DMS114 treated with DMSO at 0.1 percent for 48 hours (cell line): ENCODE measurements at regions not wholly inside any gene's neighbourhood (a gene's known extent, or its start where the extent isn't known, plus 50 kb on each side); places are given as distances from the start of the nearest gene placed in this dataset.

ENCODE experiments used
- DNase-seq: peaks from one replicate; lab custom pipeline; 2025; ENCODE audit not compliant: unreplicated experiment; lab: John Stamatoyannopoulos, UW

DNA sequence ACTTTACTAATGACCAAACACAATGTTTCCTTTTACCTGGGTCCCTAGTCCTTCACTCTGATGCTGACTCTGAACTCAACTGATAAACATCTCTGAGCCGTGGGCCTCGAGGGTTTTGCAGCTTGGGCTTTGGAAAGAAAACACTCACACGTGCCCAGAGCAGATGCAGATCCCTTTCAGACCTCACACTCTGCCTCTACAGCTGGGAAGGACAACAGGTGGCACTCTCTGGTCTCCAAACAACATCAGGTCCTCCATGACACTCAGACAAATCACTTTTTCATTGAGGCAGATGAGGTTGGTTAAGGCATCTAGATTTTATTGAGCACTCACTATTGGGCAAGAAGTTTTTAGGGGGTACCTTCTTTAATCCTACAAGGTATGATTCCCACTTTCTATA lies 64.7 kb upstream of the NTRK3 start:
- DNase-seq, result no peak

DNA sequence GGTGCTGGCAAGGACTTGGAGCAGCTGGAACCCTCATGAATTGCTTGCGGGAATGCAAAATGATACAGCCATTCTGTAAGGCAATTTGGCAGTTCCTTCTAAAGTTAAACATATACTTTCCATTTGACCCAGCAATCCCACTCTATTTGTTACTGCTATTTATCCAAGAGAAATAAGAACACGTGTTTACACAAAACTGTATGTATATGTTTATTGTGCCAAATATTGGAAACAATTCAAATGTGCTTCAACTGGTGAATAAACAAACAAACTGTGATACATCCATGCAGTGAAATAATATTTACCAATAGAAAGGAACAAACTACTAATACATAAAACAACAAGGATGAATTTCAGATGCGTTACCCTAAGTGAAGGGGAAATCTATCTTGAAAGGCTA lies 60.0 kb upstream of the NTRK3 start:
- DNase-seq, result no peak

DNA sequence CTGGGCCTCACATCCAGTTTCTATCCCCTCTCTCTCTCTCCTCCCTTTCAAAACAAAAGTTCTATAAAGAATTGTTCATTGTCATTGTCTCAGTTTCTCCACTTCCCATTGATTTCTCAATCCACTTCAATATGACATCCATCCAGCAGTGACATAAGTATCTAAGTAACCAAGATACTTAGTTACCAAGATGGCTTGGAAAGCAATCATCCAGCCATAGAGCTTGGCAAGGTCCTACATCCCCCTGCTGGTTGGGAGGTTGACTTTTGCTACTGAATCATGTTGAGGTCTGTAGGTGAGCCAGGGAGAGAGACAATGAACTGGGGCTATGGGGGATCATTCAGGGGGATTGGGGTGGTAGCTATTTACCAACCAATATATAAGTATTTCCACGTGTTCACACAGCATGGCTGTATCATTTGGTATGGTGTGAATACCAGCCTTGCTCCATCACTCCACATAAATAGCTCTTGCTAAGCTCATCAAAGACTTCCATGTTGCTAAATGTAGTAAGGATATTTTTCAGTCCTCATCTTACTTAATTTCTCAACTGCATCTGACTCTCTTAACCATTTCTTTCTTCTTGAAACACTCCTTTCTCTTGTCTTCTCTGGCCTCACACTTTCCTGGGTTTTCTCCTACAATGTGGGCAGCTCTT lies 58.8 kb upstream of the NTRK3 start:
- no peak for DNase-seq

DNA sequence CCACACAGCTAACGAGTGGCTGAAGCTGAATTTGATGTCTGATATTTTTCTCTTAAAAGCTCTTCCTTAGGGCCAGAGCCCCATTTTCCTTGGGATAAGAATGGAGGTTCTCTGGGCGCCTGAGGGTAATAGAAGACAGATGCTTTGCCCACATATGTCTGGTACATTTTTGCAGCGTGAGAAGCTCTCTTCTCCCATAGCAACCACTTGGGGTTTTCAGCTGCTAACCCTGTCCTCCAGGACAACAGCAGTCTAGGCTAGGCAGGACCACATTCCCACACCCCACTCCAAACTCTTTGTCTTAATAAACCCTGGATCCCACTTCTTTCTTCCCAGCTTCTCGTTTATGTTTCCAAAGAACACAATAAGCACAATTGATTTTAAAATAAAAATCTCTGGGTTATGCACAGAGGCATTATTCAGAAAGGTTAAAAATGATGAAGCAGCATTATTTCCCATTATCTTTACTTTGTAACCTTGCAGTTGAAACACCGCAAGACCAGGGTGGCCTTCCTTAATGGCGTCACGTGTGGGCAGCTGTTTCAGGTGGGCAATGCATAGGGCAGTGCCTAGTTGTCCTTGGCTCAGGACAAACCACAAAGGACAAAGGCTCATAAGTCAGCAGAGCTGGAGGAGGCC lies 56.5 kb upstream of the NTRK3 start:
- no peak for DNase-seq

DNA sequence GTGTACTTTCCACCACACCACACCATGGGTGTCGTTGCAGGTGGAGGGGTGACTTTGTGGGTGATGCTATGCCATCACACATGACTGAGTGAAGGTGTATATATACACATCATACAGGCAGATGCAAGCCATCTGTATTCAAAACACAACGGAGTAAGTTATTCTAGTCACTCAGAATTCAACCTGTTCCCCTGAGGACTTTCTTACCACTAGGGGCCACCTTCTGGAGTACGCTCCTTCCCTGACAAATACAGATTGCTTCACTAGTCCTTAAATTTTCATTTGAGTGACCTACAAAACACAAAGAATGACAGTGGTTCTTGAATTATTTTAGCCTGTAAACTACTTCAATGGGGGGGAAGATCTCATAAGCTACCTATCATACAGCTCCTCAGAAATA lies 52.8 kb upstream of the NTRK3 start:
- no peak for DNase-seq

DNA sequence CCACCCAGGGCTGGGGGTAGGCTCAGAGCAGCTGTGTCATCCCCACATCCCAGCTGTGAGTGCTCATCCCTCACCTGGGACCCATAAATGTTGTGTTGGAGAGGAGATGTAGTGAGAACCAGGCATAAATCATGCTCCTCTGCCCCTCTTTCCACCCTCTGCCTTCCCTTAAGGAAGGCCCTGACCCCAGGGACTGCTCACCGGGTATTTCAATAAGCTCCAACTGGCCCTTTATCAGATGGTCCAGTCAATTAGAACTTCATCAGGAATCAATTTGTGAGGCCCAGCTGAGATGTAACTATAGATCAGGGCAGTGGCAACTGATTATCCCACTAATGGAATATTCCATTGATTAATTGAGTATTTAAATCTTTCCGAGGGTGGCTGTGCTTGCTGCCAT lies 50.8 kb upstream of the NTRK3 start:
- DNase-seq, result no peak
